A673 (cell line): ENCODE measurements at regions not wholly inside any gene's neighbourhood (a gene's known extent, or its start where the extent isn't known, plus 50 kb on each side); places are given as distances from the start of the nearest gene placed in this dataset.

ENCODE experiments used
- BruUV-seq: library from RNA; stranded (reverse); fragments of 400-500 nt; replicated peaks from 2 replicates; lab custom pipeline; 2021; lab: Mats Ljungman, UMichigan
- CTCF ChIA-PET: fragments of 300-600 bp; sonication (Branson Sonifier 250); formaldehyde crosslinking; loops from one replicate; lab custom pipeline; 2022; ENCODE audit warnings: antibody characterized with exemption; lab: Charles Lee
- POLR2A ChIA-PET: fragments of 300-600 bp; sonication (Branson Sonifier 250); formaldehyde crosslinking; loops from one replicate; lab custom pipeline; 2022; ENCODE audit warnings: antibody characterized with exemption; ENCODE audit not compliant: low non-redundant PET; lab: Charles Lee
- DNase-seq: peaks from one replicate; pipeline ENCODE4 v3.0.0-alpha.2; 2015; ENCODE audit warnings: low spot score
- H3K27ac ChIP-seq: fragments of 200-600 bp; sonication (generic); 2 replicates; pipeline ENCODE4 v1.5.1; 2016; ENCODE audit warnings: mixed run types, low read depth, mild to moderate bottlenecking, mixed read lengths, antibody characterized with exemption, low read length; ENCODE audit not compliant: poor library complexity, severe bottlenecking
- H3K27me3 ChIP-seq: fragments of 200-600 bp; sonication (generic); replicated peaks from 2 replicates; pipeline ENCODE4 v1.6.1; 2017; ENCODE audit warnings: mixed run types, low read depth, mild to moderate bottlenecking, mixed read lengths, antibody characterized with exemption, low read length; ENCODE audit not compliant: insufficient read depth, poor library complexity
- H3K36me3 ChIP-seq: fragments of 200-600 bp; sonication (generic); 2 replicates; pipeline ENCODE4 v1.6.1; 2016; ENCODE audit warnings: mixed run types, mild to moderate bottlenecking, mixed read lengths, antibody characterized with exemption, low read length; ENCODE audit not compliant: insufficient read depth, poor library complexity, severe bottlenecking
- H3K4me1 ChIP-seq: fragments of 200-600 bp; sonication (generic); 2 replicates; pipeline ENCODE4 v1.6.1; 2017; ENCODE audit warnings: mixed run types, mild to moderate bottlenecking, mixed read lengths, antibody characterized with exemption, low read length; ENCODE audit not compliant: insufficient read depth, poor library complexity, severe bottlenecking
- H3K4me3 ChIP-seq: fragments of 200-600 bp; sonication (generic); 2 replicates; pipeline ENCODE4 v1.5.1; 2016; ENCODE audit warnings: low read depth, mixed run types, mild to moderate bottlenecking, mixed read lengths, low read length; ENCODE audit not compliant: poor library complexity, severe bottlenecking
- H3K9me3 ChIP-seq: fragments of 200-600 bp; sonication (generic); 2 replicates; pipeline ENCODE4 v1.6.1; 2016; ENCODE audit warnings: mixed run types, low read depth, mild to moderate bottlenecking, mixed read lengths, antibody characterized with exemption, low read length; ENCODE audit not compliant: poor library complexity, severe bottlenecking
- EZH2 ChIP-seq: fragments of 200-600 bp; sonication (generic); IDR thresholded peaks from 2 replicates; pipeline ENCODE4 v1.6.1; 2017; ENCODE audit warnings: borderline replicate concordance, low read depth, mild to moderate bottlenecking, mixed read lengths, antibody characterized with exemption, low read length; ENCODE audit not compliant: poor library complexity, severe bottlenecking
- intact Hi-C: fragments of 100-400 bp; cut with micrococcal nuclease; formaldehyde crosslinking; loops from one replicate; pipeline ENCODE4 v1.10.0; 2022; ENCODE audit not compliant: unreplicated experiment
- TF ChIP-seq, protein P1 (sequence below): fragments of 300-800, 200-600 bp; sonication (generic); conservative IDR thresholded peaks from 2 replicates; pipeline ENCODE4 v1.5.1; 2017; ENCODE audit warnings: low read depth, mild to moderate bottlenecking, antibody characterized with exemption, low read length, moderate library complexity, mixed read lengths

DNA sequence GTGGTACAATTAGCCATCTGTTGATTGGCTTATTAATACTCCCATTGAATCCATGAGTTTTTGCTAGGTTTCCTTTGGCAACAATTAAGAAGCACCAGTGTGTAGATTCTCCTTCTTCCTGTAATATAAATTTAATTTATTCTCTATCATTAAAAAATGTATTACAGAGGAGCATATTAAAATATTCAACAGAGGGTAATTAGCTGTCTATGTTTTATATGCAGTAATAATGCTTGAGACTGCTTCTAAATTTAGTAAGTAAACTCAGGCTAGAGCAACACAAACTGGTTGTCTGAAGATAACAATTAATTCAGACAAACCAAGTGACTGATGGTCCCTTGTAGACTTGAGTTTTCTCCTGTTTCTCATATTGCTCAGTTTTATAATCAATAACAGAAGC, 192.4 kb downstream of the FAT4 start:
- CTCF ChIA-PET: no interaction called here
- no peaks in the 10 kb centered on the region for H3K36me3 ChIP-seq
- H3K9me3 ChIP-seq: no peaks in the 10 kb centered on the region
- BruUV-seq: no TSS peak
- TF ChIP-seq EZH2: no peak
- TF ChIP-seq, protein P1, sequence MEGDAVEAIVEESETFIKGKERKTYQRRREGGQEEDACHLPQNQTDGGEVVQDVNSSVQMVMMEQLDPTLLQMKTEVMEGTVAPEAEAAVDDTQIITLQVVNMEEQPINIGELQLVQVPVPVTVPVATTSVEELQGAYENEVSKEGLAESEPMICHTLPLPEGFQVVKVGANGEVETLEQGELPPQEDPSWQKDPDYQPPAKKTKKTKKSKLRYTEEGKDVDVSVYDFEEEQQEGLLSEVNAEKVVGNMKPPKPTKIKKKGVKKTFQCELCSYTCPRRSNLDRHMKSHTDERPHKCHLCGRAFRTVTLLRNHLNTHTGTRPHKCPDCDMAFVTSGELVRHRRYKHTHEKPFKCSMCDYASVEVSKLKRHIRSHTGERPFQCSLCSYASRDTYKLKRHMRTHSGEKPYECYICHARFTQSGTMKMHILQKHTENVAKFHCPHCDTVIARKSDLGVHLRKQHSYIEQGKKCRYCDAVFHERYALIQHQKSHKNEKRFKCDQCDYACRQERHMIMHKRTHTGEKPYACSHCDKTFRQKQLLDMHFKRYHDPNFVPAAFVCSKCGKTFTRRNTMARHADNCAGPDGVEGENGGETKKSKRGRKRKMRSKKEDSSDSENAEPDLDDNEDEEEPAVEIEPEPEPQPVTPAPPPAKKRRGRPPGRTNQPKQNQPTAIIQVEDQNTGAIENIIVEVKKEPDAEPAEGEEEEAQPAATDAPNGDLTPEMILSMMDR: no peak
- intact Hi-C loops: no loop called here
- no peaks in the 10 kb centered on the region for H3K4me1 ChIP-seq
- H3K4me3 ChIP-seq: no peak overlapping the region
- no peak overlapping the region for H3K27ac ChIP-seq
- no peaks in the 10 kb centered on the region for H3K27me3 ChIP-seq
- no peak for DNase-seq
- POLR2A ChIA-PET: no interaction called here

DNA sequence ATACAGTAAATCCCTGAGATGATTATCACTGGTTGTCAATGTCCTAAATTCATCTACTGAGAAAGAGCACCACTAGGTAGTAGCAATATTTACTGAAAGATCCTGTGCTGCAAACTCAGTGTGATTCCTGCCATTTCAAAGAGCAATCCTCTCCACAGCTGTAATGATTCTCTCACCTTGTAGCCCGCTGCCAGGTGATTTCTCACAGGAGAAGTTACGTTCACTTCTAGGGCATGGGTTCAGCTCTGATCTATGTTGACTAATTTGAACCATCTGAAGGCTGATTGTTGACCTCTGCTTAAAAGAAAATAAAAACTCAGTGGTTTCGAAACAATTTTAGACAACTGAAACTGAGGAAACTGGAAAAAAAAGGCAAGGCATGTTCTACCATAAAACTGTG, 197.0 kb downstream of the FAT4 start:
- H3K27me3 ChIP-seq: no peaks in the 10 kb centered on the region
- BruUV-seq: no TSS peak
- POLR2A ChIA-PET: interaction anchor here (0.5 kb wide), 1 partner anchor 297 kb away, joined by 3 read pairs; no protein-coding TSS in a partner anchor

DNA sequence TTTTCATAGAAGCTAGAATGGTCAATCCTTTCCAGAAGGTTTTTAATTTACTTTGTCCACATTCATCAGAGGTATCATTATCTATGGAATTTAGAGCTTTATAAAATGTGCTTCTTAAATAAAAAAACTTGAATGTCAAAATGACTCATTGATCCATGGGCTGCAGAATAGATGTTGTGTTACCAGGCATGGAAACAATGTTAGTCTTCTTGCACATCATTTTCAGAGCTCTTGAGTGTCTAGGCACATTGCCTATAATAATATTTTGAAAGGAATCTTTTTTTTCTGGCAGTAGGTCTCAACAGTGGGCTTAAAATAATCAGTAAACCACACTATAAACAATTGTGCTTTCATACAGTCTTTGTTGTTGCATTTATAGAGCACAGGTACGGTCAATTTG, 200.3 kb downstream of the FAT4 start:
- Histone ChIP-seq H3K4me3 (no peak overlapping the region), H3K36me3 (no peaks in the 10 kb centered on the region), H3K4me1 (peaks cover 7% of the 10 kb centered on the region), H3K27me3 (no peaks in the 10 kb centered on the region), H3K27ac (no peak overlapping the region), H3K9me3 (no peaks in the 10 kb centered on the region)
- no peak for TF ChIP-seq EZH2
- TF ChIP-seq, protein P1: no peak
- DNase-seq: no peak
- intact Hi-C loops: no loop called here
- ChIA-PET POLR2A (no interaction called here), CTCF (no interaction called here)
- BruUV-seq: no TSS peak

More for the DNA sequence above, 197.0 kb downstream of the FAT4 start:
- no peak overlapping the region for H3K27ac ChIP-seq
- H3K4me1 ChIP-seq: peaks cover 4% of the 10 kb centered on the region
- intact Hi-C loops: no loop called here
- no peak overlapping the region for H3K4me3 ChIP-seq
- no peaks in the 10 kb centered on the region for H3K9me3 ChIP-seq
- TF ChIP-seq, protein P1: no peak
- no peak for TF ChIP-seq EZH2
- no peaks in the 10 kb centered on the region for H3K36me3 ChIP-seq
- no peak for DNase-seq
- CTCF ChIA-PET: no interaction called here
